Activated CD8-positive, alpha-beta memory T cell treated with anti-CD3 and anti-CD28 coated beads, Interleukin-2, amount 50 U/mL, for 1 hour (primary cell): ENCODE measurements at regions not wholly inside any gene's neighbourhood (a gene's known extent, or its start where the extent isn't known, plus 50 kb on each side); places are given as distances from the start of the nearest gene placed in this dataset.
"Not testable (repeated sequence)": the region's sequence is repeated elsewhere in the genome, so short reads cannot be mapped to it uniquely, and the experiment has no call there.

Experiments
- DNase-seq: peaks from one replicate; pipeline ENCODE4 v3.0.0-alpha.2; 2020; ENCODE audit errors: extremely low read depth

- no peak for DNase-seq
Observed at GRCh38 chr2:16106619-16107018, 166.3 kb downstream of the MYCN start.

GRCh38 chr2:16105669-16106281 lies 165.4 kb downstream of the MYCN start:
- no peak for DNase-seq

- no peak for DNase-seq
Observed at GRCh38 chr2:16104949-16105668, 164.8 kb downstream of the MYCN start.

- no peak for DNase-seq
Observed at GRCh38 chr2:16104315-16104948, 164.1 kb downstream of the MYCN start.

GRCh38 chr2:16103614-16104314 lies 163.4 kb downstream of the MYCN start:
- DNase-seq = no peak

- DNase-seq = no peak
Observed at GRCh38 chr2:16102976-16103380, 162.6 kb downstream of the MYCN start.

GRCh38 chr2:16102358-16102975 lies 162.1 kb downstream of the MYCN start:
- no peak for DNase-seq

- DNase-seq = no peak
Observed at GRCh38 chr2:16101196-16101595, 160.8 kb downstream of the MYCN start.

- no peak for DNase-seq
Observed at GRCh38 chr2:16100006-16100405, 159.7 kb downstream of the MYCN start.

- DNase-seq = no peak
Observed at GRCh38 chr2:16099326-16099725, 159.0 kb downstream of the MYCN start.

GRCh38 chr2:16096962-16097361 lies 156.6 kb downstream of the MYCN start:
- DNase-seq = no peak

- DNase-seq = not testable (repeated sequence)
Observed at GRCh38 chr2:16095483-16095882, 155.1 kb downstream of the MYCN start.

GRCh38 chr2:16094811-16095210 lies 154.5 kb downstream of the MYCN start:
- DNase-seq = no peak

- no peak for DNase-seq
Observed at GRCh38 chr2:16093639-16094529, 153.5 kb downstream of the MYCN start.

GRCh38 chr2:16092861-16093638 lies 152.7 kb downstream of the MYCN start:
- DNase-seq = no peak

GRCh38 chr2:16091576-16092282 lies 151.4 kb downstream of the MYCN start:
- no peak for DNase-seq

GRCh38 chr2:16090650-16091575 lies 150.6 kb downstream of the MYCN start:
- no peak for DNase-seq

GRCh38 chr2:16089491-16089890 lies 149.1 kb downstream of the MYCN start:
- not testable (repeated sequence) for DNase-seq

- no peak for DNase-seq
Observed at GRCh38 chr2:16088802-16089112, 148.4 kb downstream of the MYCN start.
